ENCODE measurements at regions not wholly inside any gene's neighbourhood (a gene's known extent, or its start where the extent isn't known, plus 50 kb on each side); places are given as distances from the start of the nearest gene placed in this dataset.
"Not testable (repeated sequence)": the region's sequence is repeated elsewhere in the genome, so short reads cannot be mapped to it uniquely, and the experiment has no call there.

DNA sequence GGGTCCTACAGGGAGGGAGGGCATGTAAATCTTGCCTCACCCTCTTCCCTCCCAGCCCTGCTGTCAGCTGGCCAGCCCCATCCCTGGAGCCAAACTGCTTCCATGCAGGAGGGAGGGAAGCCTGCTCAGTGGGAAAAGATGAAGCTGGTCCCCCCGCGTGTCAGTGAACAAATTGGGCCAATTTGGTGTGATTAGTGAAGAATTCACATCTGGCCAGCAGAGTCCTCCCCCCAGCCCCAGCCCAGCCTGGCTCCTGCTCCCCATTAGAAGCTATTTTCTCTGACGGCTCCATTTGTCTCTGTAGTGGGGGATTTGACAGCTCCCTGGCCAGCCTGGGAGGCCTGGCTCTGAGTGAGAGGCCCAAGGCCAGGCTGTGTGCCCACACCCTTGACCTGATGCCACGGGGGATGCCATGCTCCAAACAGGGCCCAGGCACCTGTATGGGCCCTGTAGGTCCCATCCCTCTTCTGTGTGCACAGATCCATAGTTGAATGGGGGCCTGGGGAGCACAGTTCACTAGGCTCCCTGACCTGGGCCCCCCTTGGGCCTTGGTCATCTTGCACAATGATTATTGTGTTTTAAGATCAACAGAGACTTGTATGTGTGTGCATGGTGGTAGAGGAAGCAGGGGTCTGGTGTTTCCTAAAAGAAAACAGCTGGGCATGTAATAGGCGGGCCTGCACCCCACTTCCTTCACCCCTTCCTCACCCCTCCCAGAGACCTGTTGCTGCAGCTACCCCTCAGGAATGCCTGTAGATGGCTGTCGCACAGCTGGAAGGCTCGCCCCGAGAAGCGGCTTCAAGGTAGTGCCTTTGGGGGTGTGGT lies 50.7 kb upstream of the TAC4 start:
- no peak for DNase-seq

DNA sequence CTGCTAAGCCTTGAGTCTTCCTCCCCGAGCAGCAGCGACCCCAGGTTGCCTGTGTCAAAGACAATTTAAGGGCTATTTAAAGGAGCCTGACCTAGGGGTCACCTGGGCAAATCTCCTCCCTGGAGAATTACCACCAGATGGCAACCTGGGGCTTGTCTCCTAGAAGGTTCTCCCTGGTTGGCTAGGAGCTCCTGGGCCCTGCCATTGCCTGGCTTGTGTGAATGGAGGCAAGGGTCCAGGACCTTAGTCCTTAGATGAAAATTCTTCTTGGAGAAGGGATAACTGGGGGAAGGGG lies 51.3 kb upstream of the TAC4 start:
- no peak for DNase-seq

DNA sequence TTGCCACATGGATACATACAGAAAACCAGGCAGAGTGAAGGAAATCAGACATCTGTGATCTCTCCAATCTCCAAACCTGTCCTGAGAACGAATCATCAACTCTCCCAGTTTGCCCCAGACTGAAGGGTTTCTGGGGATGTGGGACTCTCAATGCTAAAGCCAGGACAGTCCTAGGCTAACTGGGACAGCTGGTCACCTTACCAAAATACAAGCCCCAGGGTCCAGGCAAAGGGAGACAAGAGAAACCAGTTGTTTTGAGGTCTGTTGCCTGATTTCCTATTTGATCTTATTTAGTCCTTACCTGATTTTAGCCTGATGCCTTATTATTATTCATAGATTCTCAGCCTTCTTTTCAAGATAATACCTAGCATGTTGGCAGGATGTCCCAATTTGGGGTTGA lies 51.7 kb upstream of the TAC4 start:
- DNase-seq = no peak

DNA sequence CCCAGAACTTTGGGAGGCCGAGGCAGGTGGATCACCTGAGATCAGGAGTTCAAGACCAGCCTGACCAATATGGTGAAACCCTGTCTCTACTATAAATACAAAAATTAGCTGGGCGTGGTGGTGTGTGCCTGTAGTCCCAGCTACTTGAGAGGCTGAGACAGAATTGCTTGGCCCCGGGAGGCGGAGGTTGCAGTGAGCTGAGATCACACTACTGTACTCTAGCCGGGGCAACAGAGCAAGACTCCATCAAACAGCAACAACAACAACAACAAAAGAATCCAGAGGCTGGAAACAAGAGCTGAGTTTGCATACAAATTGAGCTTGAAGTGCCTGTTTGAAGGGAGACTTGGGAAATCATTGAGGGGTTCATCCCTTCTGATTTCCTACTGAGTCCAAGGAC lies 52.9 kb upstream of the TAC4 start:
- DNase-seq = not testable (repeated sequence)

DNA sequence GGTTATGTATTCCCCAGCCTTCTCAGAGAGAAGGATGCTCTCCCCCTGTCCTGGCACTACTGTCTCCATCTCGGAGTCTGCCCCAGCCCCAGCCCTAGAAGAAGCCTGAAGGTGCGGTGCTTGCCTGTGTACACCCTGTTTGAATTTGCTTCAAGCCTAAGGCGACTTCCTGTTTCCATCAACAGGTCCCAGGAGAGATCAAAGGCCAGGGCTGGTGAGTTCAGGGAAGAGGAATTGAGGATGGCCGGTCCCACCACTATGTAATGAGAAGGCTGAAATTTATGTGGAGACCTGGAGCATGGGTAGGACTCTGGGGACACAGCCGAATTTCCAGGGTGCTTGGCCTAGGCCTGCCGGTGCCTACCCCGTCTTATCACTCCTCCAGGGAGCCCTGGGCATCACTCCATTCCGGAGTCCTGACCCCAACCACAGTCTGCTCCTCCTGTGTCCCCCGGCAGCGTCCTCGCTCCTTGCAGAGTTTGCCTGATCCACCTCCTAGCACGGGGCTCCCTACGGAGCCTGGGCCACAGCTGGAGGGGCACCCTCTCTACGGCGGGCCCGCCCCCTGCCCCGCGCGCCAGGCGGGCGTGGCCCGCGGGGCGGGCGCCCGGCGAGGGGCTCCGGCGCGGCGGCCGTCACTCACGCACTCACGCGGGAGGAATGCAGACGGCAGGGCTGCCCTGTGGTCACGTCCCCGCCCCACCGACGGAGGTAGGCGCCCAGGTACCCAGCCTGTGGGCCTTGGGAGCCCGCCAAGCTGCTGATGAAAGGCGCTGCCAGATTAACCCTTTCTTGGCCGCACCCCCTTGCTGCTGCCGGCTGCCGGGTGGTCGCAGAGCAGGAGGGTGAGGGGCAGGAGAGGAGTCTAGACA lies 53.8 kb upstream of the TAC4 start:
- DNase-seq = no peak

DNA sequence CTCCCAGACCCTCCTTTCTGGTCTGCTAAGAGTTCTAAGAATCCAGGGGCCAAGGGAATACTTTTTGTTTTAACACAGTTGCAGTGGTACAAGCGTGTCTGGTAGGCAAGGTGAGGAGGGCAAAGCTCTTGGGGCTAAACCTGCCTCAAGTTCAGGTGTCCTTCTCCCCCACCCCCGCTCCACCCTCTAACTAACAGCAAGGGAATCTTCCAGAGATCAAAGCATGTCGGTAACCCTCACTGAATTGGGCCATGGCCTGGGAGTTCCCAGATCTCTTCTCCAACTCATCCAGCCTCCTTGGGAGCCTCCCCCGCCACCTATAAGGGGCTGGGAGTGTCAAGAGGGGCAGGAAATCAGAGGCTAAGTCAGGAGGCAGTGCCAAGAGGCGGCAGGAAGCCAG lies 55.7 kb upstream of the TAC4 start:
- DNase-seq = no peak

DNA sequence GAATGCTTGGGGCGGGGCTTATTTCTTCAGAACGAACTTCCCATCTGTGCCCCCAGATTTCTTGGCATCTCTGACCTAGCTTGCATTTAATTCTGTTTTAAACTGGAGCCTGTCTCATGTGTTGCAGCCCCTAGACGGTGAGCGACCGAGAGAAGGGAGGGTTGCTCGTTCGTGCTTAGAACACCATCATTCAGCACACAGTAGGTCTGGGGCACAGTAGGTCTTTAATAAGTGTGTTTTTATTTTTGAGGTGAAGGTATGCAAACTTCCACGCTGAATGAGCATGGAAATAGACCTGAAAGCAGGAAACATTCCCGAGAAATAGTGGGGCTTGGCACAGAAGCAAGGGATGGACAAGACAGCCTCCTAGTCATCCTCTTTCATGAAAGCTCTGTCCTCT lies 57.0 kb upstream of the TAC4 start:
- DNase-seq = no peak

DNA sequence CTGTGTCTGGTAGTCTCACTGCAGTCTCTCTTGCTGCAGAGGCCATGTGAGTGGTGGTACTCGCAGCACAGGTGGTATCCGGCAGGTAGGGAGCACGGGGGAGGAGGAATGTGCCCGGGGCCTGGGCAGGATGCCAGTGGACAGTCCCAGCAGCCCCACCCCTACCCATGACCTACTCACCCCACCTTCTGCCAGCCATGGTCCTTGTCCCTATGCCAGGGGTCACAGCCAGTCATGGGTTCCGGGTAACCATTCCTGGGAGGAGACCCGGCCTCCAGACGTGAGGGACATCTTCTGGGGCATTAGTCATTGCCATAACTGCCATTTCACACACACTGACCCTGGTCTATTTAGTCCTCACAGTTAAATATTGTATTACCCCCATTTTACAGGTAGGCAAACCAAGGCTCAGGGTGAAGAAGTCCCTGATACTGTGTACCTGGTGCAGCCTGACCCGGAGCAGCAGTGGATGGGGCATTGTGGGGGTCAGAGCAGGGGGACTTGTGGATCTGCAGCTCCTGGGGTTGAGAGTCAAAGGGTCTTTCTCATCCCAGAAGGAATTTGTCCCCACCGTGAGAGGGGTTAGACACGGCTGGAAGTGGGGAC lies 58.8 kb upstream of the TAC4 start:
- no peak for DNase-seq

DNA sequence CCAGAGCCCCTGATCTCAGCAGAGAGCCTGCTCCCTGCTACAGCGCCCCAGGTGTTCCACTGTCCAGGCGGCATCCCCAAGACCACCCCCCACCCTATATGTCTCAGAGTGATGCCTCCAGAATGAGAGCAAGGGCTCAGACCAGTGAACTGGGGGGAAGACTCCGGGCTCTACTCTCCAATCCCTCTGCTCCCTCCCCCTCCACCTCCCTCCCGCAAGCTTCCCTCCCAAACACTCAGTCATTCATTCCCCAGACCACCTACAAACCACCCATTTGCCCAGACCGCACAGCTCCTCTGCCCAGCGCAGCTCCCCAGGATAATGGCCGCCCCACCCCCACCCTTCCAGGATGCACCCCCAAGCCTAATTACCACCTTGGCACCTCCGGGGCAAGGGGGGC lies 59.4 kb upstream of the TAC4 start:
- DNase-seq = no peak

DNA sequence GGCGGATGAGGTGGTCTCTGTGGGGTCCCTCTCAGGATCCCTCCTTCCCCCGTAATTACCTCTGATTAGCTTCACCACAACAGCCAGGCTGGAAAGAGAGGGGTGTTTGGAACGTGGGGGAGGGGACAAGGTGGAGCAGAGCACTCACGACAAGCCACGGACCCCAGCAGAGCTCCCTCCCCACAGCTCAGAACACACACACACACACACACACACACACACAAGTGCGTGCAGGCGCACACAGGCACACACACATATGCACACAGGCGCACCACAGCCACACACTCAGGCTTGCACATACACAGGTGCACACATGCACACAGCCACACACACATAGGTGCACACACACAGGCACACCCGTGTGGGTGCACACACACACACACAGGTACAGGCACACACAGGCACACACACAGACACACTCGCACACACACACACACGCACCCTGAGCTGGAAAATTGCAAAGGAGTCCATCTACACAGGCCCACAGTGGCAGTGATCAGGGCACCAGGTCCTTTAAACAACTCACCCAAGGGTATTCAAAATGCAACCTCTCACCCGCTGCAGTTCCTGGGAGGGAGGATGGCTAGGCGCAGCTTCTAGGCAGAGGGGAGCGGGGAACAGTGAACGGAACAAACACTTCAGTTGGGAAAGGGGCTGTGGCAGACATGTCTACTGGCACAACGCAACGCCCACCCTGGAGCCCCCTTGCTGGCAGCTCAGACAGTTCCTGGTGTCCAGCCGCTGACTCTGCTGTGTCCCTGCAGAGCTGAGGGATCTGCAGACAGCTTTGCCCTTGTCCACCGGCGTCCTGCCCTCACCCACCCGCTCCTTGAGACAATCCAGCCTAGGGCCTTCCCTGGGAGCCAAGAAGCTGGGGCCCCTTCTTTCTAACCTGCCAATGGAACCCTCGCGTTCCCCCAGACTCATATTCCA lies 59.9 kb upstream of the DLX4 start:
- DNase-seq = no peak

DNA sequence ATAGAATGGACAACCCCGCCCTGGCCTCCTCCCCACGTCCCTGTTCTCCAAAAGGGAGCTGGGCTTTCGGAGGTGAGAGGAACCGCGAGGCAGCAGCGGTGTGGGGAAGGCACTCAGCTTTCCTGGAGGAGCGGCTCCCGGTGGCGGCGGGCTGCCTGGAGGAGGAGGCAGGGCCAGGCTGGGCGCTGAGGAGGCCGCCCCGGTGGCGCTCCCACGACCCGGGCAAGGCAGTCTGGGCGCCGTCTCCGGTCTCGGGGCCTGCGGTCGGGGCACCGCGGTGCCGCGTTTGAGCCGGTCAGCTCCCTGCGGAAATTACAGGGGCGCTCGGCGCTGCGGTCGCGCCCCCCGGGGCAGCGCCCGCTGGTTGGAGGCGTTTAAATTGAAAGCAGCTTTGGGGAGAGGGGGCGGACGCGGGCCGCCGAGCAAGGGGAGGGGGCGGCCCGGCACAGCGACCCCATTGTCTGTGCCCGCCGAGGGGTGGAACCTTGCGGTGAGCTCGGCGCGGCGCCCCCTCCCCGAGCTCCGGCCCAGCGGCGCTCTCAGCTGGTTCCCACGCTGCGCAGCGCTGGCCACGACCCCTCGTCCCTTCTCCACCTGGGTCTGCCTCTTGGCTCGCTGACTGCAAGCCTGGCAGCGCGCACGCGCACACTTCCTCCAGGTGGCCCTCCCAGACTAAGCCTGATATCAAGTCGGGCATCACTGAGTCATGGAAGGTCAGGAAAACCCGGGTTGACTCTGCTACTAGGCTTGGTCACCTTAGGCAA lies 58.7 kb upstream of the DLX4 start:
- peak; percentile 29 for DNase-seq

DNA sequence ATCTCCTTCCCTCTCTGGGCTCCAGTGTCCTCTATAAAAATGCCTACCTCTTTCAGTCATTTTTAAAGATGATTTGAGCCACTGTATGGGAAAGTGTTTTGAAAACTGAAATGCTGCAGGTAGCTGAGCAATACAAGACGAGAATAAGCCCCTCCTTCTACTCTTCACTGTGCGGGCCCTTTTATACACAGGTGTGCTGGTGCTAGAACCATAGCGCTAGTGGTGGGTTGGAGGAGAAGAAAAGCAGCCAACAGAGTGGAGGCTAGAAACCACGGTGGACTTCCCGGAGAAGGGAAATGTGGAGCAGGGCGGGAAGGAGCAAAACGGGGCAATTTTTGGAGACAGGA lies 58.2 kb upstream of the DLX4 start:
- DNase-seq = no peak

DNA sequence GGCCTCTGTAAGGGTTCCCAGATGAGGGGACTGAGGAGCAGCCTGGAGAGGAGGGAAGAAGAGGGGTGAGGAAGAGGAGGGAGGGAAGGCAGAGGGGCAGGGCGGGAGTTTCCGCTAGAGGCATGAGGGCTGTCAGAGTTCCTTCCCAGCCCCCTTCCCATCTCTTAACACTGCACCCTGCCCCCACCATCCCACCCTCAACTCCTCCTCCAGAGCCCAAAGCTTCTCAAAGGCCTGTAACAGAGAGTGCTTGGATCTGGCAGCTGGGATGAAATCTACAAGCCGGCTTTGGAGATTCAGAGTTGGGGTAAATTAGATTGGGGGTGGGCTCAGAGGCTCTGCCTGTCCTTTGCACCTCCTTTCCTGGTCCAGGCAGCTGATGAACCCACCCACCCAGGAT lies 57.3 kb upstream of the DLX4 start:
- DNase-seq = no peak

DNA sequence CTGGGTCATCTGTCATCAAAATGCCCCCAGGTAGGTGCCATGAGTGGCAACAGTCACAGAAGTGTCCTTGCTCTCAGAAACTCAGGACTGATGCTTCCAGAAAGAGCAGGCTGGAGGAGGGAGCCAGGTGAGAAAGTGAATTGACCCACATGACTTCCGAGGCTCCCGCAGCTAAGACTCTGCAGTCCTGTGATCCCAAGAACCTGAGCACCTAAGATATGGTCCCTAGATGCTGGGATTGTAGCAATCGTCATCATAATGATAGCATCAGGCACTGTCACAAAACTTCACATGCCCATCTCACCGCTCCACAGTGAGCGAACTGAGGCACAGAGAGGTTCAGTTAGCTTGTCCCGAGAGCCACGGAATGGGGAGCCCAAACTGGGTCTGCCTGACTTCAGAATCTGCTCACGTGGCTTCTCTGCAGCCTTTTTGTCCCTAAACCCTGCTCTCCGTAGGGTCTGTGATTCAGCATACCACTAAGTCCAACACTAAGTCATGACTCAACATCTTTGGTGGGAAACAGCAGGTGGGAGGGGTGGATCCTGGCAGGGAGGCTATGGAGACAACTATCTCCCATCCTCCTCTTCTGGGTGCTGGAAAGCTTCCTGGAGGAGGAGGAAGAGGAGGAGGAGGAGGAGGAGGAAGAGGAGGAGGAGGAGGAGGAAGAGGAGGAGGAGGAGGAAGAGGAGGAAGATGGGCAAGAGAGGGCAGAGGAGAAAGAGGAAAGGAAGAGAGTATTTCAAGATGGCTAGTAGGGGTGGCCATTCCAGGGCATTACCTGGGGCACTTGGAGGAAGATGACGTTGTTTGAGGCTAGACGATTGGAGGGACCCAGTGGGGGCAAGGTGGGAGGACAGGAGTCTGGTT lies 55.5 kb upstream of the DLX4 start:
- no peak for DNase-seq

DNA sequence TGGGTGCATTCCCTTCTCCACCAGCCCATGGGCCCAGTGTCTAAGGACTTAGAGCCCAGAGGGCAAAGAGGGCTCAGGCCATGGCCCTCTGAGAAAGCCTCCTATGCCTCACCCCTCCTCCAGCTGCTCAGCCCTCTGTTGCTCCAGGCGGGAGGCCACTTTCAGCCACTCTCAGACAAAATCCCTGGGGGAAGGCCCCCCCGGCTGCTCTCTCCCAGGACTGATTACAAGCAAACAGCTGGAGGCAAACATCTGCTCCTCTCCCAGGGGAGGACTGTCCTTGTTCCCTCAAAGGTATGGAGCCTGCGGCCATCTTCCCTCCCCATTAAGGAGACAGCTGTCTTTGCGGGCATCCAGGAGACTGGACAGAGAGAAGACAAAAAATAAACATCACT lies 54.9 kb upstream of the DLX4 start:
- DNase-seq = no peak

DNA sequence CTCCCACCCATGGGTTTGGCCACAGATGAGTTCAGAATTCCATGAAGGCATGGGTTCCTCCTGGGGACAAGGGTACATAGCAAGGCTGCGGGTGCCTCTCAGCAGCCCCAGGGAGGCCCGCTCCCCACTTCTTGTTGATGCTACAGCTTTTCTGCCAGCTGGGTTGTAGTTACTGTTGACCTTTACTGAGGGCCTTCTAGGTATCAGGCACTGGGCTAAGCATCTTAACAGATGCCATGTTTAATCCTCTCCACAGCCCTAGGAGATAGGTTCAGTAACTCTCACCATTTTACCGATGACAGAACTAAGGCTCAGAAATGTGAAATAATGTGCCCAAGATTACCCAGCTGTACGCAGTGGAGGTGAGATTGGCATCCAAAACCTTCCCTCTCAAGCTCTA lies 54.3 kb upstream of the DLX4 start:
- DNase-seq = no peak

DNA sequence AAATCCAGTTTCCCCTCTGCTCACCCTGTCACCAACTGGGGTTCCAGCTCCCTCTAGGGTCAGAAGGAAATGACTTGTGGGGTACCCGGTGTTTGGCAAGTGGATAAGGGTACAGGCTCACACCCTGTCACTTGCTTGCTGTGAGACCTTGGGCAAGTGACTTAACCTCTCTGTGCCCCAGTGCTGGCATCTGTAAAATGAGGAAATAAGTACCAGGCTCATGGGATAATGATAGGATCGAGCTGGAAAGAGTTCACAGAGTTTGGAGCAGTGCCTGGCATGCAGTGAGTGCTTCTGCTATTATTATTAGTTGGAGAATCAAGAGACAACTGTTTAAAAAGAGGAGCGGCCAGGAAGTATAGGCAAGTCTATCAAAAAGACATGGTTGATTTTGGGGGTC lies 53.7 kb upstream of the DLX4 start:
- DNase-seq = no peak

DNA sequence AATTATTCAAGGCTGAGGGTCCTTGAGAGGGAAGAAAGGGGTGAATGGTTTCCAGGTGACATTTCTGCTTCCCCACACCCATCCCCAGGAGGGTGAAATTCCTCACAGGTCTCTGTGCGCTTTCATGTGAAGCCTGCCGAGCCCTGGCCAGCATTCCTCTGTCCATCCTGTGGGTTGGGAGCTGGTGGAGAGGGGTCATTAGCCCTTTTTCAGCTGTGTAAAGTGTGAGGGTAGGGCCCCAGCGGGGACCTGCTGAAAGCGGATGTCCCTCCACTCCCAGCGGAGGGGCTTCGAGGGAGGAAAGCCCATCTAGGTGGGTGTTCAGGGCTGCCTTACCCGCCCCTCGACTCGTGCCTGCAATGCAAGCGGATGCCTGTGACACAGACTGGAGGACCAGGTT lies 53.3 kb upstream of the DLX4 start:
- no peak for DNase-seq

DNA sequence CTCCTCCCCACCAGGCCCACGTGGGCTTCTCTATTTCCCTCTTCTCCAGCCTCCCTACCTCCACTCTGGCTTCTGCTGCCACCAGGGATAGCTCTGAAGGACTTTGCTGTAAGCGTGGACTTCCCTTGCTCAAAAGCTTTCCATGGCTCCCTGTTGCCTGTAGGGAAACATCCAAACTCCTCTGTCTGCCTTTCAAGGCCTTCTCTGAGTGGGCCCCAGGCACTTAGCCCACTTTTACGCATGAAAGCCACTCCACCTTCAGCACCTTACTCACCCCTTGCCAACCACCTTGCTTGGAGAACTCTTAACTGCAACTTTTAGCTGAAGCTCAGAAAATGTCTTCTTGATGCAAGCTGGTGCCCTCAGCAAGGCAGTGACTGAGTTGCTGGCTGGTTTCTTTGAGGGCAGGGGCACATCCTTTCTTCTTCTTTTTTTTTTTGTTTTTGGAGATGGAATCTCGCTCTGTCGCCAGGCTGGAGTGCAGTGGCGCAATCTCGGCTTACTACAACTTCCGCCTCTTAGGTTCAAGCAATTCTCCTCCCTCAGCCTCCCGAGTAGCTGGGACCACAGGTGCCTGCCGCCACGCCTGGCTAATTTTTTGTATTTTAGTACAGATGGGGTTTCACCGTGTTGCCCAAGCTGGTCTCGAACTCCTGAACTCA lies 52.0 kb upstream of the DLX4 start:
- DNase-seq = no peak

DNA sequence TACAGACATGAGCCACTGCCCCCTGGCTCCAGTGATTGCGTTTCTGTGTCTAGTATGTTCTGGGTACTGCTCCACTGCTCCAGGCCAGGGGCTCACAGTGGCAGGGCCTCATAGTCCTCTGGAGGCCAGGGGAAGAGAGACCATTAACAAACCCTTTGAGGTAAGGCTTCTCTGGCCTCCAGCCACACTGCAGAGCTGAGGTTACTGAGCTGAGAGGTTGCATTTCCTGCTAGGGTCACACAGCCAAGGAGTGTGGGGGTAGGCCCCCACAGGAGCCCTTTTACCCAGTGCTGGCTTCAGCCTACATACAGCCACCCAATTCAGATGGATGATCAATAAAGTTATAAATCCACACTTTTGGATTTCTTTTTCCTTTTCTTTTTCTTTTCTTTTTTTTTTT lies 50.4 kb upstream of the DLX4 start:
- DNase-seq = no peak
